GM18519 (cell line): ENCODE measurements at regions not wholly inside any gene's neighbourhood (a gene's known extent, or its start where the extent isn't known, plus 50 kb on each side); places are given as distances from the start of the nearest gene placed in this dataset.
"Not testable (repeated sequence)": the region's sequence is repeated elsewhere in the genome, so short reads cannot be mapped to it uniquely, and the experiment has no call there.

Experiments used
- ATAC-seq: cut with Tn5 transposase; IDR thresholded peaks from one replicate; pipeline ENCODE4 v1.9.1; 2021; ENCODE audit warnings: mild to moderate bottlenecking, moderate library complexity; ENCODE audit not compliant: unreplicated experiment, low FRiP score

DNA sequence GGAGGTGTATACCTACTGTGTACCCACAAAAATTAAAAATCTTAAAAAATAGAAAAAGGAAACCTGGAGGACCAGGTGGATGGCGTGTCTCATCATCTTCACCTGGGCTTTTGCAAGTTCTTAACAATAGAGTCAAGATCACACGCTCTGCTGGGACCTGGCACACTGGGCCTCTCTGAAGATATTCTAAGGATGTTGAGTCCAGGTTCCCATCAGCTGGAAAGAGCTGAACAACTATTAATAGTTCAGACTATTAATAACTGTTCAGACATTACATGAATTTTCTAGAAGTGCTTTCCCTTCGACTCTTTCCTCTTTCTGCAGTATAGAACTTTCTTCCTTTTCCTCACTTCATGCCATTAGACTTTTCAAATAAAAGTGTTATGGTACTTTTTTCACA, 320.2 kb upstream of the IL12A start:
- ATAC-seq = no peak

DNA sequence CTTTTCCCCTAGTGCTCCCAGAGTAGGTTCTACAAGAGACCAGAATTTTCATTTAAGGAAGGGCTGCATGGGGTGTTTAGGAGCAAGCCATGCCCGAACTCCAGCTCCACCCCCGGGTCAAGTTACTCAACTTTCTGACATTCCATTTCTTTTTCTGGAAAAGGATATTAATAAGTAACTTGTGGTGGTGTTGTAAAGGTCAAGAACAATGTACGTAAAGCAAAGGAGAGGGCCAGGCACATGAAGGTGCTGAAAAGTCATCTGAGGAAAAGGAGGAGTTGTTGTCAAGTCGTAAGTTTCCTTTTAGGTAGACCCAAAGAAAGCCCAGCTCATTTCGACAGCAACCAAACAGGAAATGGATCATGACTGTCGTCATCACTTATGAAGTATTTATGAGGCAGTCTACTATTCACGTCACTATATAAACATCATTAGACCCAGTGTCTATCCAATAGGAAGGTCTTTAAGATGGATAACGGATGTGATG, 319.6 kb upstream of the IL12A start:
- ATAC-seq = no peak

DNA sequence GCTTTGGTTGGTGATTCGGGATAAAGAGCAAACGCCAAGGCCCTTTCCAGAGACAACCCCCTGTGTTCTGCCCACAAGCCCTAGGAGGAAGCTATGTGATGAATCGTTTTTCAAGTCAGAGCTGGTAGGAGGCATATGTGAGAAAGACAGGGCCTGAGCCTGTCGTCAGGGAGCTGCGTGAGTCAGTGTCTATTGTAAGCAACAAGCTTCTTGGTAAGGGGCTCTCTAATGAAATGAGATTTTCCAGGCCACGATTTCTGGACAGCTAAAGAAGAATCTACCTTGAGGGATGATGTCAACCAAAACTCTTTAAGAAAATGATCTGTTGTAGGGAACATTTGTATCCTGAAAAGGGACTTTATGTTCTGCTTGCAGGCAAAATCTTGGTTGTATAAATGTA, 318.9 kb upstream of the IL12A start:
- ATAC-seq = no peak

DNA sequence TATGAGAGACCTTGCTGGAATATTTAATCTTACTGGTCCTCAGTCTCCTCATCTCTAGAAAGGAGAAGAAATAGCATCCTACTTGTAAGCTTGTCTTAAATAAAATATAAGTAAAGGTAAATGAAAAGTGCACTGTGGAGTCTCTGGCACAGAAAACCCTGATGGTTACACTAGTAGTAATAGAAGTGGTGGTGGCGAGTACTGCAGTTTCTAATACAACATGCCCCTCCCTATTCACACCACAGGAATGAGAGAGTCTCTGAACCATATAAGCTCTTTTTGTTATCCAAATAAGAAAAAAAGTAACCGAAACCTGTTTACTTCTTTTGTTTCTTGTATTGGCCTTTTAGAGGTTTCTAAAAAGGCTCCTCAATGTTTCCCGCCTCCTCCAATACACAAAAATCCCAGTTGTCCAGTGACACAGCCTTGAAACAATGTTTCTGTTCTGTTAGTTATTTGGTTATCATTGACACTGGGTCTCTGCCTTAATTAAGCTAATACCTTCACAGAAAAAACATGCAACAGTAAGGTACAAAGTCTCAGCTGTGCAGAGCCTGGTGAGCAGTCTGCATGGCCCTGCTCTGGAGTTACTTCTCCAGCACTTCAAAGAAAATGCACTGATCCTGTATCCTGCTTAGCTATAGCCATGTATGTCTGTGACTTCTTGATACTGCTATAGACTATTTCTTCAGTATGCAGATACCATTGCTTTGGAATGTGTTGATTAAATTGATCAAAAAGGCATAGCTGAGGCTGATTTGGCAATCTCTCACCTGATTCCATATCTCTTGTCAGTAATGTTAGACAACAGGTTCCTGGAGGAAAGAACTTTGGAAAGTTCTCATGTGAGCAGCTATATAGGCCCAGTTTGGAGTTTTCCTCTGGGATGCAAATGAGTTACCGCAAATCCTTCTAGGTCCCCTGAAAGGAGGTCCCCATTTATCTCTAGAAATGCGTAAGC, 315.6 kb upstream of the IL12A start:
- ATAC-seq = peak; percentile 75

DNA sequence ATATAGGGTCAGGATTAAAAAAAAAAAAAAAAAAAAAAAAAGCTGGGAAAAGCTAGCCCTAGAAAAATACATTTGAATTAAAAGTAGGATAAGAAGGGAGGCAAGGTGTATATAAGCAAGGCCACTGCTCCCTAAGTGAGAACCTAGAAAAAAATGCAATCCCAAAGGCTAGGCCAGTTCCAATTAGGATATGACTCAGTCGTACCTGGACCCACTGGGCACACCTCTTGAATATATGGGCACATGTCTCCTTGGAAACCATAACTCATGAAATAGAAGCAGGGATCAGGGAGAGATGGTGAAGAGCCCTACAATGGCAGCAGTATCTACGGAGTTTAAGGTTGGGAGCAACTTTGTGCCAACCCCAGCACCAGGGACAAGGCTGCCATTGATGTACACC, 314.1 kb upstream of the IL12A start:
- no peak for ATAC-seq

DNA sequence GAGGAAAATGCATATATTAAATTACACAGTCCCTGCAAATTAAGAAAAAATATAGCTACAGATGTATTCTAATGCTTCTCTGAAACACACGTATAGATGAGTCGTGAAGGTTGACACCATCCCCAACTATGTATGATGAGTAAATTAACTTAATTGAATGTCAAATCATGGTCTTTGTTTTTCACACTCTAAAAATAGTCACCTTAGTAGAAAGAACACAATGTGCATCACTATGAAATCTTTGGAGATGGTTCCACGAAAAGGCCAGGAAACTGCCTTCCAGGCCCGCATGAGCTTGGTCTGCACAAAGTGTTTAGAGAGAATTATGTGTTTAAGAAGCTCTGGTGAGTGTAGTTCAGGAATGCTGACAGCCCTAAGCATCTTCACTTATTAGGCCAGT, 313.4 kb upstream of the IL12A start:
- no peak for ATAC-seq

DNA sequence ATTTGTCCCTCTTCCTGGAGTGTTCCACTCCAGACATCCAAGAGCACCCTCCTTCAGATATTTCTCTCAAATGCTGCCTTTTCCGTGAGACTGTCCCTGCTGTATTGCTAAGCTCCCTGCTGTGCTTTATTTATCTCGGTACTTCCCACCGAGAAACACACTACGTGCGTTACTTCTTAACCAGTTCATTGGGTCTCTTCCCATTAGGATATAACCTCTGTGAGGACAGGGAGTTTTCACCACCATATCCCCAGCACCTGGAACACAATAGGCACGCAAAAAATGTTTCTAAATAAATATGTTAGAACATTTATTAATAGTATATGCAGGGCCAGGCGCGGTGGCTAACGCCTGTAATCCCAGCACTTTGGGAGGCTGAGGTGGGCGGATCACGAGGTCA, 308.7 kb upstream of the IL12A start:
- ATAC-seq = no peak

DNA sequence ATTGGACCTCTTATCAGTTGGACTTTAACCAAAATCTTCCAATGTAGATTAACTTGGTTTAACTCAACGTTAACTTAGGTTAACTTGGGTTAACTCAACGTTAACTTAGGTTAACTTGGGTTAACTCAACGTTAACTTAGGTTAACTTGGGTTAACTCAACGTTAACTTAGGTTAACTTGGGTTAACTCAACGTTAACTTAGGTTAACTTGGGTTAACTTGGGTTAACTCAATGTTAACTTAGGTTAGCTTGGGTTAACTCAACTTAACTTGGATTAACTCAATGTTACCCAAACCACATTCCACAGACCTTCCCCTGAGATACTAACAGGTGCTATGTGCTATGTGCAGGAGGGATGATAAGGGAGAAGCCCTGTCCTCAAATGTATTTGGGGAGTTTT, 306.9 kb upstream of the IL12A start:
- ATAC-seq = not testable (repeated sequence)

DNA sequence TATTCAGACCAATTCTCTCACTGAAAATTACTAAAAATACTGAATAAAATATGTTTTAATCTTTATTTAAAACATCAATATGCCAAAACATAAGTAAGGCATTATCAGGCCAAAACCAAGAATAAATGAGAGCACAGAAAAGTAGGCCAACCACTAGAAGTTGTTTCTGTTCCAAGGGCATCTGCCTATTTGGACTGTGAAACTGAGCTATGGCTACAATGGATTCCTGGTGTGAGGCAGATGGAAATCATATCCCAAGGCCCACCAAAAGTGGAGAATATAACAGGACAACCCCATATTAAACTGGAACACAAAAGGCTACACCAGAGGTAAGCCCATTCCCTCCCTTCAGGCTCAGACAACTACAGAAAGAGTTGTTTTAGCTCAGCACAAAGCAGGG, 302.8 kb upstream of the IL12A start:
- ATAC-seq = no peak

DNA sequence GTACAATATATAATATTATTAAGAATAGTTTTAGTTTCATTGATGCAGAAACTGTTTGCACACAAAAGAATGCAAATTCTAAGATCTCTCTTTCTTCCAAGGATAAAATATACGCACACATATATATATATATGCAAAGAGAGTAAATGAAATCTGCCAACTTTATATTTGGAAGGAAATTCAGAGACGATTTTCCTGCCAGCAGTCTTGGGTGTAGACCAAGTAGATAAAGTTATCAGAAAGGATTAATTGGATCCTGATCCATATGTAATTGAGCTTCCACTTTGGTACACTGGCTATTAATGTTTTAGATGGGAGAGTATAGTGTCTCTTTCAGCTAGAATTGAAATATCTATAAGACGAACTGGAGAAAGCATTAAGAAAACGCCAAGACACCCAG, 295.4 kb upstream of the IL12A start:
- no peak for ATAC-seq

DNA sequence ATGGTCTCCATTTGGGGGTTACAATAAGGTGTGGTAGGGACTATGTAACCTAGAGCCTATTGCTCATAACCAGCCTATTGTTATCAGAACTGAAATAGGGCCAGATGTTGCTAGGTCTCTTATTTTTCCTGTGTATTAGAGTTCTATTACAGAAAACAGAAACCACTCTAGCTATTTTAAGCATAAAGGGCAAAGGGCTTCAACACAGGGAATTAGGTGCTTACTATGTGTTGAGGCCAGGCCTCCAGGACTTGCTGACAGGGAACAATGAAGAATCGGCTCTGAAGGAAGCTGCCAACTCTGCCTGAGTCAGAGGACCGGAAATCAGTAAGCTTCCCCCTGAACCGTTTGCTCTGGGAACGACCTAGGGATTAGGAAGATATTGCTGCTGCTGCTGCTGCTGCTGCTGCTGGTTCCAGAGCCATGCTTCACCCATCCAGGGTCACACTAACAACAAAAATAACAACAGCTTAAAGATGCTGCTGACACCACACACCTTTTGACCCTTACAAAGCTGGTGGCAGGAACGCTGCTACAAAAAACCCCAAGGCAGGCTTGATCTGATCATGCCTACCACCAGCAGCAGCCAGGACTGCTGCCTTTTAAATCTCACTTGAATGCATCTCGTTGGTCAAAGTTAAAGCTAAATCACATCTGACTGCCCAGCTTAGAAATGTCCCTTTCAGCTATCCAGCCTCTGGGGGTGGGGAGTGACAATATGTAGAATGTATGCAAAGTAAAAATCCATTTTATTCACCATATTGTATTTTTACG, 276.9 kb upstream of the IL12A start:
- ATAC-seq = no peak

DNA sequence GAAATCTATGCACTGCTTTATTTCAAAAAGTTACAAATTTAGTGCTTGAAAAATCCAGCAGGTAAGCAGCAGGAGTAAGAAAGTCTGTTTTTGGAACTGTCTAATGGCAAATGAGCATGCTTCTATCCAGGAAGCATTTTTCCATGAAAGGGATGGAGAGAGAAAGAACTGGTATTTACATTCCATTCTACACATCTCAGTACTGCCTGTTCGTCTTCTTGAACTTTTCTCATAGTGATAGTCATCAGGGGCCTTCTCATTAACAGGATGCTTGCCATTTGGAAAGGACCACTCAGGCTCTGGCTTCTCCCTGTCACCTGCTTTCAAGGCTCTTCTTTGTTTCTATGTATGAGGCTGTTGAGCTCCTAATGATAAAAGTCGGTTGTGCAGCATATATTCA, 267.3 kb upstream of the IL12A start:
- ATAC-seq = no peak

DNA sequence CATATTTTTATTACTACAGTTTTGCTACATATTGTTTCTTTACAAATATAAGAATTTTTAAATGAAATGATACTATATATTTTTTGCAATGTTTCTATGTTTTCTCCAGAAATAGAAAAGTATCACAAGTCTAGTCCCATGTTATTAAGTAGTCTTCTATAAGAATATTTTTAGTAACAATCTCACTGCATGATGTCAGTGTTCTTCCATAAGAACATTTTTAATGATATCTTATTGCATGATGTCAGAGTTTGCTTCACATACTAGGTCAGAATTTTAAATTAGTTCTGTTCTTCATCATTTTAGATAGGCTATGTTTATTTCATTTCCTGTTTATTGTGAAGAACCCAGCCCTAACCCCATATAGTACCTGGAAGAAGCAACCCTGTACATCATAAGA, 265.3 kb upstream of the IL12A start:
- ATAC-seq = no peak

DNA sequence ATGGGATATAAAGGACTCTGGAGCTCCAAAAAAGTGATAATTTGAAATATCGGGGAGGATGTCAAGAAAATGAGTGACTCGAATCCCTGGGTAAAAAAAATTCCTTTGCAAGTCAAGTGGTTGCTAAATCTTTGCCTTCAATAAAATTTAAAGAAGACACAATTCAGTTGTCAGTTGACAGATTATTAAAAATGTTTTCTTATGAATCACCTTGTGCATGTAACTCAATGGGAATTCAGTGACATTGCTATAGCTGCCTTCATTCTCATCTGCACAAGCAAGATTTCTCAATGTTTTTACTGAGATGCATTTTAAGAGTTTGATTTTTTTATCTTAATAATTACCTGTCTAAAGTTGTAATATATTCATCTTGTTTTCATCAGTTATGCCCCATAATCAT, 264.0 kb upstream of the IL12A start:
- ATAC-seq = no peak

DNA sequence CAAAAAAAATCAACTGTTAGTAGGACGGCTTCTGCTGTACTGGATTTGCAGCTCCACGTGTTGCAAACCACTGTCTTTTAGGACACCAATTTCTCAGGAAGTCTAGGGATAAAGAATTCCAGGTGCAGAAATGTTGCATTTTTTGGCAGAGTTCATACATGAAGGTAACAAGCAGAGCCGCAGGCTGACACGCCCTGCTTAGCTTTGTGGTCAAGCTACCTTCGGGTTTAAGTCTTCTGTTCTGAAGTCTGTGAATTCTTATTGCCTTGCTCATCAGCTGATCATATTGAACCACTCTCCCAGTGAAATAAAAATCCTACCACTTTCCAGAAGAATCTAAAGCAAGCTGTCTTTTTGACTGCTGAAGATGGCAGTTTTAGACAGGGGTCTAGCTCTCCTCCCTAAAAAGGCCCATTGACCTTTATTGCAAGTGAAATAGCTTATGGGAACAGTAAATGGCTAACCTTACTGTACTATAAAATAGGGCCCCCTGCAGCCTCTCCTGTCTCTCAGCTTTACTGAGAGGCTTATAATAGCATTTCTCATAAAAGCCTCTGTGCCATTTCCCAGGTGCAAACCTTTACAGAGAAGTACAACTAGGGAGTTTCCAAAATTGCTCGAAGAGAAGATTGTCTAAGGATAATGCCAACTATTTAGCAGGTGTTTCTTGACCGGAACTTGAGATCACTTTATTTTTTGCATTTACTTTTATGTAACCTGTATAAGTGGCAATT, 262.2 kb upstream of the IL12A start:
- no peak for ATAC-seq

DNA sequence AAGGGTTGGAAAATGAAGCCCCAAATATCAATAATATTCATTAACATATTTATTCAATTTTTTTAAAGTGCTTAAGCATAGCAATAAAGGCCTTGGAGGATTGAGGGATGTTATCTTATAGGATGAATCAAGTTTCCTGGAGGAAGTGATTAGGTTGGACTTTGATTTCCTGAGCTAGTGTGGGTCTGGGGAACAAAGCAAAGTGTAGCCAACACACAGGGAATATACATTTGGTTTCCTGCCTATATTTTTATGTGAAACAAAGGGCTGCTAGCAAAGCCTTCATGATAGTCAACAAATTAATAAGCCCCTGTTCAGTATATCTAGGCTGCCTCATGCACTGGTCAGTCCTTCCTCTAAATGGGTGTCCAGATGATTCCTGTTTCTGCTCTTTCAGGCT, 261.1 kb upstream of the IL12A start:
- no peak for ATAC-seq

DNA sequence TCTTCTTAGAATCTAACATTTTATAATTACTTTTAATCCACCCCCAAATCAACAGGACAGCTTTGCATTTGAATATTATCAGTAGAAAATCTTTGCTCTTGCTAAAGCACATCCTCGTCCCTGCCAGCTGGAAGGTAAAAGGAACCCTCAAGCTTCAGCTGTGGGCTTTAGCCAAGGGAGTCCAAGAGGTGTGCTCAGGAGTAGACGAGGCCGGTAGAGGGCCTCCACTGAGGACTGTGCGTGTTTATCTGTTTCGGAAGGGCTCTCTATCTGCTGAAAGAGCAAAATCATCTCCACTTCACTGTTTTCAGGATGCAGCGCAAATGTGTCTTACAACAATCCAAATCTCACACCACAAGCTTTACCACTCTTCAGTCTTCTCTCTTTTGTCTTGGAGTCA, 257.4 kb upstream of the IL12A start:
- no peak for ATAC-seq

DNA sequence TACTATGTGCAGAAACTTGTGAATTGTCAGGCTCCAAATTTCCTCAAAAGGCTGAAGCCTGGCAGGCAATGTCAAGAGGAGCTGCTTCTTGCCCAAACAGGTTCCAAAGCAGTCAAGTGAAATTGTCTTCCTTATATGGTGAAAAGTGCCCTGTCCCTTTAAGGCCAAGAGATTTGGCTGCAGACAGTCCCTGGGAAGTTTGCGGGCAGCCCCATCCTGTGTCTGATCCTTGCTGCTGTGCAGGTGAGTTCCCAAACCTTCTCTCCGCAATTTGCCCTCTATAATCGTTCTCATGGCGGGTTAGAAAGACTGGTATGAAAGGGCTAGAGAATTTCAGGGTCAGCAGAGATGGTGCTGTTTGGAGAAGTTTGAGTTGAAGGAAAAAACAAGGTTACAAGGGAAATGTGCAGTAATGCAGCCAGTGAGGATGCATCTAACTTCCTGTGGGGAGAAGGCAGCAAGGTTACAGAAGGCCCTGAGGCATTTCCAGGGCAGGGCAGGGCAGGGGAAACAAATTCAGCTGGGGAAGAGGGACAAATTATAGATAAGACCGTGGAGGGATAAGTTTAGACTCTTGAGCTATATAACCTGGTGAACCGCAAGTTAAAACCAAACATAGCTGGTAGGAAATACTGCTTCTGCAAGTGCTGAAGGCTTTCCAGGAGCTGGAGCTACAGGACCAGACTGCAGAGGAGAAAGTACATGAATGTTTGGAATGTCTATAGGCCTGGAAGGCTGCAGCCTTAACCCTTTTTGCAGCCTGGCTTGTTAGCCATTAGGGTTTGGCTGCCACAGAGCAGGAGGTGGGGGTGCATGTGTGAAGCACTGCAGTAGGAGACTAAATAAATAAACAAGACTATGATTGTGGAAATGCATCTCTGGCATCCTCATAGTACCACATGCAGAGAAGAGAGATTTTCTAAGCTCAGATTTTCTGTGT, 256.2 kb upstream of the IL12A start:
- ATAC-seq = no peak

DNA sequence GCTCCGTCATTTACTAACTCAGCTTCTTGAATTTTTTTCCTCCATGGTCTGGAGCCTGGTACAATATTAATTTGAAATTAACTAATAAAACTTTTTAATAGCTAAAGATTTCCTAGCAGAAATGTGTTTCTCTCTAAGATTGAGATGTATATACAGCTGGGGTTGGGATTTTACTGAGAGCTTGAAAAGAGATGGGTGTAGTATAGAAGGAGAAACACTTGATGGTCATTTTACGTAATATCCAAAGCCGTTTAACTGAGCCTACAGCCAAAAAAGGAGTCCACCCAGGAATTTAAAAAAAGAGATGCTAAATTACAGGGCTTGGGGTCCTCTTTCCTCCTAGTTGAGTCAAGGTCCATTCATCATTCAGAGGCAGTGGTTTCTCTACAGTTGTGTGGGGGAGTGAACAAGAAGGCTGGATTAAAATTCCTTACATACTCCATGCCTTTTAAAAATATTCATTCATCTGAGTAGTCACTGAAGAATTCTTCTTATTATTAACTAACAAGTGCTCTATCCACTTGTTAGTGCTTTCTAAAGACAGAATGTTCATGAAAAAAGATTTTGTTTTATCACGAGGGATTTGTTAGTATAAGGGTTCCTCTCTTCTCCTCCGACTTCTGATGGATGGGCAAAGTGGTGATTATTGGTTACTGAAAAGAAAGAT, 255.3 kb upstream of the IL12A start:
- no peak for ATAC-seq
